IMR-90 (cell line): ENCODE measurements at regions not wholly inside any gene's neighbourhood (a gene's known extent, or its start where the extent isn't known, plus 50 kb on each side); places are given as distances from the start of the nearest gene placed in this dataset.
"Not testable (repeated sequence)": the region's sequence is repeated elsewhere in the genome, so short reads cannot be mapped to it uniquely, and the experiment has no call there.

Source experiments
- BHLHE40 ChIP-seq: fragments of 150-350 bp; IDR thresholded peaks from 2 replicates; pipeline ENCODE4 v1.6.1; 2016; ENCODE audit warnings: mild to moderate bottlenecking, low read depth, low read length
- MXI1 ChIP-seq: IDR thresholded peaks from 2 replicates; pipeline ENCODE4 v1.6.1; 2012; ENCODE audit warnings: low read depth, mild to moderate bottlenecking, low read length, moderate library complexity, borderline replicate concordance
- POLR2A ChIP-seq: IDR thresholded peaks from 2 replicates; pipeline ENCODE4 v1.6.1; 2012; ENCODE audit warnings: mild to moderate bottlenecking, low read depth, low read length
- SMC3 ChIP-seq: fragments of 150-350 bp; IDR thresholded peaks from 2 replicates; pipeline ENCODE4 v1.6.1; 2016; ENCODE audit warnings: low read depth, mild to moderate bottlenecking, antibody characterized with exemption, low read length, moderate library complexity
- TF ChIP-seq, protein P1 (sequence below): conservative IDR thresholded peaks from 2 replicates; pipeline ENCODE4 v1.5.1; 2012; ENCODE audit warnings: mild to moderate bottlenecking, low read depth, low read length, improper control_type of control experiment

DNA sequence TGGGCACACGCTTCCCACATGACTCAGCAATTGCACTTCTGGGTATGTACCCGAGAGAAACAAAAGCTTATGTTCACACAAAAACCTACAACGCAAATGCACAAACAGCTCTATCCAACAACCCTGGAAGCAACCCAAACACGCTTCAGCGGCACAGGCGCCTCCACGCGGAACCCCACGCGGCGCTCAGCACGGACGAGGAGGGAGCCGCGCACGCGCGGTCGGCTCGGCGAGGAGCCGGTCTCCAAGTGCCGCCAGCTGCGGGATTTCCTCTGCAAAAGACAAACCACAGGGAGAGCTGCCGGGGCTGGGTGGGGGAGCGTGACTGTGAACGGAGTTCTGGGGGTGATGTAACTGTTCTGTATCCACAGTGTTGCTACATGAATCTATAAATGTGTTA, 81.2 kb downstream of the OR4F16 start:
- not testable (repeated sequence) for TF ChIP-seq POLR2A, MXI1, SMC3, BHLHE40
- TF ChIP-seq, protein P1, sequence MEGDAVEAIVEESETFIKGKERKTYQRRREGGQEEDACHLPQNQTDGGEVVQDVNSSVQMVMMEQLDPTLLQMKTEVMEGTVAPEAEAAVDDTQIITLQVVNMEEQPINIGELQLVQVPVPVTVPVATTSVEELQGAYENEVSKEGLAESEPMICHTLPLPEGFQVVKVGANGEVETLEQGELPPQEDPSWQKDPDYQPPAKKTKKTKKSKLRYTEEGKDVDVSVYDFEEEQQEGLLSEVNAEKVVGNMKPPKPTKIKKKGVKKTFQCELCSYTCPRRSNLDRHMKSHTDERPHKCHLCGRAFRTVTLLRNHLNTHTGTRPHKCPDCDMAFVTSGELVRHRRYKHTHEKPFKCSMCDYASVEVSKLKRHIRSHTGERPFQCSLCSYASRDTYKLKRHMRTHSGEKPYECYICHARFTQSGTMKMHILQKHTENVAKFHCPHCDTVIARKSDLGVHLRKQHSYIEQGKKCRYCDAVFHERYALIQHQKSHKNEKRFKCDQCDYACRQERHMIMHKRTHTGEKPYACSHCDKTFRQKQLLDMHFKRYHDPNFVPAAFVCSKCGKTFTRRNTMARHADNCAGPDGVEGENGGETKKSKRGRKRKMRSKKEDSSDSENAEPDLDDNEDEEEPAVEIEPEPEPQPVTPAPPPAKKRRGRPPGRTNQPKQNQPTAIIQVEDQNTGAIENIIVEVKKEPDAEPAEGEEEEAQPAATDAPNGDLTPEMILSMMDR = not testable (repeated sequence)
